Central memory CD8-positive, alpha-beta T cell (primary cell): ENCODE measurements at regions not wholly inside any gene's neighbourhood (a gene's known extent, or its start where the extent isn't known, plus 50 kb on each side); places are given as distances from the start of the nearest gene placed in this dataset.

ENCODE experiments used
- ATAC-seq: fragments of 150-1000 bp; cut with Tn5 transposase; replicated peaks from 2 replicates; pipeline ENCODE4 v1.10.0; 2022; ENCODE audit warnings: mild to moderate bottlenecking, moderate FRiP score, moderate number of reproducible peaks; ENCODE audit not compliant: poor library complexity, severe bottlenecking; ENCODE audit errors: extremely low read depth
- DNase-seq, 2 donors: peaks; one replicate each; pipeline ENCODE4 v3.0.0; 2021; ENCODE audit warnings: low spot score in 2 of 2
- H3K27ac Mint-ChIP-seq: one replicate; pipeline ENCODE4 v1.8.0; 2022; ENCODE audit warnings: low read depth, mild to moderate bottlenecking, moderate library complexity, mixed read lengths
- H3K27me3 Mint-ChIP-seq: one replicate; pipeline ENCODE4 v1.8.0; 2022; ENCODE audit warnings: mixed read lengths
- H3K36me3 Mint-ChIP-seq: one replicate; pipeline ENCODE4 v1.8.0; 2022; ENCODE audit warnings: mild to moderate bottlenecking, moderate library complexity, mixed read lengths; ENCODE audit not compliant: insufficient read depth
- H3K4me1 Mint-ChIP-seq: one replicate; pipeline ENCODE4 v1.8.0; 2022; ENCODE audit warnings: mixed read lengths
- H3K4me3 Mint-ChIP-seq: one replicate; pipeline ENCODE4 v1.8.0; 2022; ENCODE audit warnings: mild to moderate bottlenecking, moderate library complexity, mixed read lengths
- H3K9me3 Mint-ChIP-seq: one replicate; pipeline ENCODE4 v1.8.0; 2022; ENCODE audit warnings: mixed read lengths

GRCh38 chr3:130619196-130619595 is 102.2 kb downstream of the COL6A6 start:
- DNase-seq = no peak
- H3K27me3 Mint-ChIP-seq = peaks cover 34% of the 10 kb centered on the region
- no peak for ATAC-seq
- H3K27ac Mint-ChIP-seq = no peak overlapping the region
- no peaks in the 10 kb centered on the region for H3K9me3 Mint-ChIP-seq
- no peak overlapping the region for H3K4me3 Mint-ChIP-seq
- H3K36me3 Mint-ChIP-seq = no peaks in the 10 kb centered on the region
- no peaks in the 10 kb centered on the region for H3K4me1 Mint-ChIP-seq

GRCh38 chr3:130621824-130622223 is 104.8 kb downstream of the COL6A6 start:
- no peaks in the 10 kb centered on the region for H3K9me3 Mint-ChIP-seq
- H3K4me3 Mint-ChIP-seq = no peak overlapping the region
- H3K36me3 Mint-ChIP-seq = no peaks in the 10 kb centered on the region
- H3K27me3 Mint-ChIP-seq = peaks cover 27% of the 10 kb centered on the region
- no peak overlapping the region for H3K27ac Mint-ChIP-seq
- DNase-seq = no peak
- ATAC-seq = no peak
- no peaks in the 10 kb centered on the region for H3K4me1 Mint-ChIP-seq

GRCh38 chr3:130626049-130626448 is 109.1 kb downstream of the COL6A6 start:
- H3K27me3 Mint-ChIP-seq = peaks cover 38% of the 10 kb centered on the region
- H3K4me3 Mint-ChIP-seq = no peak overlapping the region
- no peaks in the 10 kb centered on the region for H3K36me3 Mint-ChIP-seq
- DNase-seq (no peak), ATAC-seq (no peak)
- H3K4me1 Mint-ChIP-seq = no peaks in the 10 kb centered on the region
- H3K9me3 Mint-ChIP-seq = no peaks in the 10 kb centered on the region
- no peak overlapping the region for H3K27ac Mint-ChIP-seq

GRCh38 chr3:130627143-130627855 is 110.3 kb downstream of the COL6A6 start:
- Mint-ChIP-seq H3K4me3 (no peak overlapping the region), H3K27me3 (peaks cover 37% of the 10 kb centered on the region), H3K36me3 (no peaks in the 10 kb centered on the region), H3K9me3 (no peaks in the 10 kb centered on the region), H3K4me1 (no peaks in the 10 kb centered on the region), H3K27ac (no peak overlapping the region)
- ATAC-seq = no peak
- no peak for DNase-seq

- Mint-ChIP-seq H3K27me3 (peaks cover 32% of the 10 kb centered on the region), H3K4me3 (no peak overlapping the region), H3K36me3 (no peaks in the 10 kb centered on the region), H3K4me1 (no peaks in the 10 kb centered on the region), H3K27ac (no peak overlapping the region), H3K9me3 (no peaks in the 10 kb centered on the region)
- ATAC-seq (no peak), DNase-seq (no peak)
These were observed 110.9 kb downstream of the COL6A6 start for GRCh38 chr3:130627882-130628281.
